Astrocyte of the cerebellum (primary cell): ENCODE measurements at regions not wholly inside any gene's neighbourhood (a gene's known extent, or its start where the extent isn't known, plus 50 kb on each side); places are given as distances from the start of the nearest gene placed in this dataset.

Experiments used
- DNase-seq: peaks from one replicate; pipeline ENCODE4 v3.0.0-alpha.2; 2011; ENCODE audit warnings: low read depth
- H3K4me3 ChIP-seq: 2 replicates; pipeline ENCODE4 v1.5.1; 2011; ENCODE audit warnings: mild to moderate bottlenecking, low read depth, low read length, moderate library complexity
- CTCF ChIP-seq: IDR thresholded peaks from 2 replicates; pipeline ENCODE4 v1.5.1; 2012; ENCODE audit warnings: low read length, low read depth, moderate library complexity, mild to moderate bottlenecking; ENCODE audit errors: missing control alignments
- in situ Hi-C: cut with HindIII; loops from 2 replicates; pipeline ENCODE4 v1.10.0; 2017; ENCODE audit warnings: low sequenced_read_pairs

- TF ChIP-seq CTCF = no peak
- in situ Hi-C loops = no loop called here
Observed at GRCh38 chr10:128763588-128763987, 637.4 kb upstream of the MKI67 start.

DNA sequence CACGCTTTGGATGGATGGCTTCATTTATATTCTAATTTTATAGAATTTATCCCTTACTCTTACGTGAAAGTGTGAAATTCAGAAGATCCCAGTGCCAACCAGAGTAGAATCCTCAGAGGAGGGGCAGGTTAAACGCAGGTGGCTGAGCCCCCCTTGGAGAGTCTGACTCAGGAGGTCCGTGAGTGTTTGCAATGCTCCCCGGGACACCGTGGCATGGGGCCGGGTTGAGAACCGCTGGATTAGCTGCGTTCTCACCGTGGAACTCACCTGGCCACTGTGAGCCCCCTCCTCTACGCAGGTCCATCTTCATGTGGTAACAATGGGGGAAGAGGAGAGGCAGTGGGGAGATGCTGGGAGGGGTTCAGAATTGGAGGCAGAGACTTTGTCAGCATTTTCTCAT lies 638.0 kb upstream of the MKI67 start:
- TF ChIP-seq CTCF = no peak
- H3K4me3 ChIP-seq = no peak overlapping the region
- in situ Hi-C loops = no loop called here
- DNase-seq = no peak

More at GRCh38 chr10:128763588-128763987, 637.4 kb upstream of the MKI67 start:
- DNase-seq = no peak
- no peak overlapping the region for H3K4me3 ChIP-seq

DNA sequence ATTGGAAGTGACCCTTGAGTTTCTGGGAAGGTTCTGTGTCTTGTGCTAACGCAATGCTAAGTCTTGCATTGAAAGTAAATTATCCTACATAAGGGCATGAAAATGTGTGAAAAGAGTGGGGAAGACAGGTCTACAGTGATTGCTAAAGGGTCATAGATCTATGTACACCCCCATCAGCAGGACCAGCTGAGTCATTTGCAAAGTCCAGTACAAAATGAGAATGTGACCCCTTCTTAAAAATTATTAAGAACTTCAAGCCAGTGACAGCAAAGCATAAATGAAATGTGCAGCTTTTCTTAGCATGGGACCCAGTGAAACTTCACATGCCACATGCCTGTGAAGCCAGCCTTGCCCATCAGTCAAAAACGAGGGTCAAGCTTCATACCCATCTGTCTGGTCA lies 640.7 kb upstream of the MKI67 start:
- no peak for TF ChIP-seq CTCF
- no peak overlapping the region for H3K4me3 ChIP-seq
- DNase-seq = no peak
- in situ Hi-C loops = no loop called here

GRCh38 chr10:128774979-128775378 lies 648.8 kb upstream of the MKI67 start:
- H3K4me3 ChIP-seq = no peak overlapping the region
- in situ Hi-C loops = no loop called here
- DNase-seq = no peak
- TF ChIP-seq CTCF = no peak

GRCh38 chr10:128775743-128776142 lies 649.5 kb upstream of the MKI67 start:
- in situ Hi-C loops = no loop called here
- DNase-seq = no peak
- H3K4me3 ChIP-seq = no peak overlapping the region
- no peak for TF ChIP-seq CTCF

GRCh38 chr10:128776673-128777252 lies 650.5 kb upstream of the MKI67 start:
- no peak overlapping the region for H3K4me3 ChIP-seq
- no peak for DNase-seq
- in situ Hi-C loops = no loop called here
- TF ChIP-seq CTCF = no peak

- no peak for TF ChIP-seq CTCF
- no peak overlapping the region for H3K4me3 ChIP-seq
- DNase-seq = no peak
- in situ Hi-C loops = no loop called here
Observed at GRCh38 chr10:128777342-128777741, 651.1 kb upstream of the MKI67 start.
